HEK293T (cell line): ENCODE measurements at regions not wholly inside any gene's neighbourhood (a gene's known extent, or its start where the extent isn't known, plus 50 kb on each side); places are given as distances from the start of the nearest gene placed in this dataset.

ENCODE experiments used
- CTCF ChIA-PET: fragments of 350-600 bp; formaldehyde crosslinking; extraction: SDS; loops from one replicate; lab custom pipeline; 2021; ENCODE audit warnings: antibody characterized with exemption, inconsistent platforms; lab: Yijun Ruan, JAX
- POLR2A ChIA-PET: fragments of 350-600 bp; formaldehyde crosslinking; extraction: SDS; loops from one replicate; lab custom pipeline; 2020; ENCODE audit warnings: antibody characterized with exemption, inconsistent platforms; lab: Yijun Ruan, JAX
- DNase-seq: peaks from one replicate; pipeline ENCODE4 v3.0.0; 2012; ENCODE audit warnings: mixed read lengths; ENCODE audit errors: extremely low spot score
- ARNT ChIP-seq: fragments of 450-650 bp; IDR thresholded peaks from 2 replicates; pipeline ENCODE4 v1.6.1; 2017; ENCODE audit warnings: mild to moderate bottlenecking
- BHLHE40 ChIP-seq: fragments of 450-650 bp; IDR thresholded peaks from 2 replicates; pipeline ENCODE4 v1.6.1; 2016; ENCODE audit warnings: mild to moderate bottlenecking, moderate library complexity, borderline replicate concordance
- CTBP1 ChIP-seq: fragments of 450-650 bp; IDR thresholded peaks from 2 replicates; pipeline ENCODE4 v1.6.1; 2016; ENCODE audit warnings: borderline replicate concordance
- ELF4 ChIP-seq: fragments of 450-650 bp; IDR thresholded peaks from 2 replicates; pipeline ENCODE4 v1.6.1; 2017; ENCODE audit warnings: antibody characterized with exemption
- FOXA1 ChIP-seq: fragments of 450-650 bp; IDR thresholded peaks from 2 replicates; pipeline ENCODE4 v1.6.1; 2016; ENCODE audit warnings: mild to moderate bottlenecking
- FOXK2 ChIP-seq: fragments of 450-650 bp; IDR thresholded peaks from 2 replicates; pipeline ENCODE4 v1.6.1; 2016; ENCODE audit warnings: mild to moderate bottlenecking
- FOXM1 ChIP-seq: fragments of 450-650 bp; IDR thresholded peaks from 2 replicates; pipeline ENCODE4 v1.6.1; 2017; ENCODE audit warnings: mild to moderate bottlenecking, borderline replicate concordance
- HDGF ChIP-seq: fragments of 450-650 bp; IDR thresholded peaks from 2 replicates; pipeline ENCODE4 v1.6.1; 2017; ENCODE audit warnings: antibody characterized with exemption, borderline replicate concordance
- L3MBTL2 ChIP-seq: fragments of 450-650 bp; conservative IDR thresholded peaks from 2 replicates; pipeline ENCODE4 v1.6.1; 2016; ENCODE audit warnings: mild to moderate bottlenecking
- LEF1 ChIP-seq: fragments of 450-650 bp; IDR thresholded peaks from 2 replicates; pipeline ENCODE4 v1.6.1; 2017; ENCODE audit warnings: mild to moderate bottlenecking, borderline replicate concordance
- NFRKB ChIP-seq: fragments of 450-650 bp; IDR thresholded peaks from 2 replicates; pipeline ENCODE4 v1.6.1; 2016; ENCODE audit warnings: mild to moderate bottlenecking, moderate library complexity
- PKNOX1 ChIP-seq: fragments of 450-650 bp; IDR thresholded peaks from 2 replicates; pipeline ENCODE4 v1.6.1; 2016
- SP1 ChIP-seq: fragments of 450-650 bp; IDR thresholded peaks from 2 replicates; pipeline ENCODE4 v1.6.1; 2017
- SUZ12 ChIP-seq: fragments of 450-650 bp; IDR thresholded peaks from 2 replicates; pipeline ENCODE4 v1.6.1; 2016; ENCODE audit warnings: mild to moderate bottlenecking
- TARDBP ChIP-seq: fragments of 450-650 bp; IDR thresholded peaks from 2 replicates; pipeline ENCODE4 v1.6.1; 2016
- ZNF384 ChIP-seq: fragments of 450-650 bp; IDR thresholded peaks from 2 replicates; pipeline ENCODE4 v1.6.1; 2016

GRCh38 chr1:23615423-23615822 lies 56.1 kb upstream of the ID3 start:
- POLR2A ChIA-PET: no interaction called here
- DNase-seq: no peak
- TF ChIP-seq FOXK2 (no peak), SUZ12 (no peak), ELF4 (no peak), SP1 (no peak), ARNT (no peak), FOXM1 (no peak), NFRKB (no peak), BHLHE40 (no peak), HDGF (no peak), TARDBP (no peak), L3MBTL2 (no peak), CTBP1 (no peak), ZNF384 (no peak), PKNOX1 (no peak), FOXA1 (no peak), LEF1 (no peak)
- CTCF ChIA-PET: no interaction called here

- CTCF ChIA-PET: interaction anchor here (0.6 kb wide), 1 partner anchor 32 kb away, joined by 3 read pairs; no protein-coding TSS in a partner anchor
- TF ChIP-seq HDGF (no peak), ZNF384 (no peak), BHLHE40 (no peak), LEF1 (no peak)
- DNase-seq: no peak
- POLR2A ChIA-PET: no interaction called here
Measured at GRCh38 chr1:23614032-23614660, 54.8 kb upstream of the ID3 start.

GRCh38 chr1:23613191-23614031 lies 54.1 kb upstream of the ID3 start:
- TF ChIP-seq FOXM1: no peak
- no peak for TF ChIP-seq HDGF
- DNase-seq: no peak
- POLR2A ChIA-PET: interaction anchor here (1.6 kb wide), 1 partner anchor 55 kb away, joined by 7 read pairs; the partner anchor contains the start of gene ID3
- CTCF ChIA-PET: interaction anchor here (1.6 kb wide), 1 partner anchor 21 kb away, joined by 3 read pairs; no protein-coding TSS in a partner anchor

- no peak for DNase-seq
- CTCF ChIA-PET: interaction anchor here (1.6 kb wide), 1 partner anchor 23 kb away, joined by 3 read pairs; no protein-coding TSS in a partner anchor
- TF ChIP-seq ZNF384: no peak
- TF ChIP-seq CTBP1: no peak
- no peak for TF ChIP-seq NFRKB
- no peak for TF ChIP-seq BHLHE40
- TF ChIP-seq FOXA1: no peak
- TF ChIP-seq TARDBP: no peak
- TF ChIP-seq FOXK2: no peak
- TF ChIP-seq L3MBTL2: no peak
- no peak for TF ChIP-seq ARNT
- no peak for TF ChIP-seq PKNOX1
- no peak for TF ChIP-seq HDGF
- TF ChIP-seq LEF1: no peak
- no peak for TF ChIP-seq SUZ12
- no peak for TF ChIP-seq SP1
- no peak for TF ChIP-seq ELF4
- TF ChIP-seq FOXM1: no peak
- POLR2A ChIA-PET: interaction anchor here (1.6 kb wide), 1 partner anchor 53 kb away, joined by 7 read pairs; the partner anchor contains the start of gene ID3
Measured at GRCh38 chr1:23611601-23612327, 52.5 kb upstream of the ID3 start.

GRCh38 chr1:23610677-23611076 lies 51.4 kb upstream of the ID3 start:
- CTCF ChIA-PET: no interaction called here
- POLR2A ChIA-PET: interaction anchor here (1.5 kb wide), 1 partner anchor 12 kb away, joined by 3 read pairs; no protein-coding TSS in a partner anchor
- no peak for DNase-seq
- TF ChIP-seq CTBP1 (no peak), LEF1 (no peak), ELF4 (no peak), HDGF (no peak), PKNOX1 (no peak), FOXA1 (no peak), SP1 (no peak), FOXM1 (no peak), ARNT (no peak), ZNF384 (no peak), FOXK2 (no peak), L3MBTL2 (no peak), SUZ12 (no peak), TARDBP (no peak), NFRKB (no peak), BHLHE40 (no peak)
